ENCODE measurements at regions not wholly inside any gene's neighbourhood (a gene's known extent, or its start where the extent isn't known, plus 50 kb on each side); places are given as distances from the start of the nearest gene placed in this dataset.
"Not testable (repeated sequence)": the region's sequence is repeated elsewhere in the genome, so short reads cannot be mapped to it uniquely, and the experiment has no call there.

GRCh38 chr18:76042511-76042910 lies 452.5 kb downstream of the ZNF516 start:
- no peak for DNase-seq (ENCODE audit: low read depth in 2 of 2)

DNA sequence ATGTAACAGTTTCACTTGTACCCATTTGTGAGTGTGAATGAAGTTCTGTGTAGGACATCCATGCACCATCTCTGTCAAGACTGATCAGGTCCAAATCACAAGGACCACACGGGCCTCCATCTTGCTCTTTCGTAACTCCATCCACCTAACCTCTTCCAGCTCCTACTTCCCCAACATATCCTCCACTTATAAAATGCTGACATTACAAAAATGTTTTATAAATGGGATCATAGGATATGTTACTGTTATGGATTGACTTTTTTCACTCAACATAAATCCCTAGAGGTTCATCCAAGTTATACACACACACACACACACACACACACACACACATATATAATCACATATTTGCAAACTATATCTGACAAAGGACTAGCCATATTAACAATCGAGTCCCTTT lies 476.8 kb downstream of the ZNF516 start:
- DNase-seq (ENCODE audit: low read depth in 2 of 2): no peak

- DNase-seq (ENCODE audit: low read depth in 2 of 2): no peak
Observed at GRCh38 chr18:76013057-76013456, 482.0 kb downstream of the ZNF516 start.

- DNase-seq (ENCODE audit: low read depth in 2 of 2): no peak
Observed at GRCh38 chr18:76005632-76006208, 489.3 kb downstream of the ZNF516 start.

DNA sequence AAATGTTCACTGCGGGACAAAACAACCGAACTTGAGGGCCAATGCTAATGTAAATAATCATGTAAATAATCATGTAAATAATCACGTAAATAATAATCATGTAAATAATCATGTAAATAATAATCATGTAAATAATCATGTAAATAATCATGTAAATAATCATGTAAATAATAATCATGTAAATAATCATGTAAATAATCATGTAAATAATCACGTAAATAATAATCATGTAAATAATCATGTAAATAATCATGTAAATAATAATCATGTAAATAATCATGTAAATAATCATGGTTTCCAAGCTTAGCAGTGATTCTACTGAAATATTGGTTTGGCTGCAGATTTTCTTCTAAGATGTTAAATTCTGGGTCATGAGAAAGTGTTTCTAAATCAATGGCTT lies 507.1 kb downstream of the ZNF516 start:
- DNase-seq (ENCODE audit: low read depth in 2 of 2): not testable (repeated sequence)

GRCh38 chr18:75984853-75985252 lies 510.2 kb downstream of the ZNF516 start:
- no peak for DNase-seq (ENCODE audit: low read depth in 2 of 2)

DNA sequence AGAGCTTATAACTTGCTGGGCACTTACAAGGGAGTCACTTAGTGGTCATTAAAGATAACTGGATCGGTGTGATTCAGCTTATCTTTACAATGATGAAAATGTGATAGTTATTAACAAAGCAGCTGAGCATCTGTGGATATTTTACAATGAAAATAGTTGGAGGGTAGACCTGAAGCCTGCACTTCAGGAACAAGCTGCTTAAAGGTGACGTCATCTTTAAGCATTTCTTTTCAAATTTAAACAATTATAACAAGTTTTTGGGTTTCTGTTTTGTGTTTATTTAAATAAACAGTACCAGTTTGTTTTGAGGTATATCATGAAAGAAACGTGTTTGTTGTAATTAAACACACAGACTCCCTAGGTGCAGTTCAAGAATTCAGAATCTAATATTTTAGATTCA lies 513.9 kb downstream of the ZNF516 start:
- no peak for DNase-seq (ENCODE audit: low read depth in 2 of 2)

- DNase-seq (ENCODE audit: low read depth in 2 of 2): no peak
Observed at GRCh38 chr18:75977081-75977480, 518.0 kb downstream of the ZNF516 start.

- DNase-seq (ENCODE audit: low read depth in 2 of 2): no peak
Observed at GRCh38 chr18:75970212-75970611, 524.8 kb downstream of the ZNF516 start.

DNA sequence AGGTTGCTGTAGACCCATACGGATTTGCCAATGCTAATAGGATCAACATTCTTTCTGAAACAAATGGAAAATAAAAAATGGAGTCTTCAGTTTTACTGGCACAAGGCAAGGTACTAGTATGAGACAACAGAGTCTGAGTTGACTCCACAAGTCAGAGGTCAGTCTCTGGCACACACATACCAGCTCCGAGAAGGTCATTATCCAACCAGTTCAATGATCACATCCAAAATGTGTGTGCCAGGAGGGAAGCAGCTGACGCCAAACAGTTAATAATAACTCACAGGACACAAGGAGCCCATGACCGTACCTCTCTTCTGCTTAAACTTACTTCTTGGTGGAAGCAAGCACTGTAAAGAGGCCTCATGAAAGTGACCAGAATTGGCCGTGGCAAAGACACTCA lies 528.6 kb downstream of the ZNF516 start:
- no peak for DNase-seq (ENCODE audit: low read depth in 2 of 2)

DNA sequence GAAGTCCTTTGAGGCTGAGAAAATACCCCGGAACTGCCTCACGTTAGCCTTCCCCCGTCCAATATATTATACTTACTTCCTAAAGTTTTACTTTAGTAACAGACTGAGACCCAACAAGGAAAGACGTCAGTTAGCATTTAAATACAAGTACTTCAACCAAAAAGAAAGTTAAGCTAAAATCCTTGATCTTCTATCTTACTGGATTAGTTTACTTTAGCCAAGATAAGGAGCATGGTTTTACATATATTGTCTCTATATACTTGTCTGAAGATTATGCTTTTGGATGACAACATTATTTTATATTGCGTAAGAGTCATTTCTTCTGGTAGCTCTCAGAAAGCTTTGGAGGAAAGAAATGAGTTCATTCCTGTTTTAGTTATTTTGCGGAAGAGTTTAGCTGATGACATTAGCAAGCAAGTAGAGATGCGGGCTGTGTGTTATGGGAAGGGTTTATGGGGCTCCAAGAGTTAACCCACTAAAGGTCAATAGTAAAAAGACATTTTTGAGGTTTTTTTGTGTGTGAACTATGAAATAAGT lies 532.9 kb downstream of the ZNF516 start:
- DNase-seq (ENCODE audit: low read depth in 2 of 2): no peak

GRCh38 chr18:75960356-75960755 lies 532.9 kb upstream of the SMIM21 start:
- not testable (repeated sequence) for DNase-seq (ENCODE audit: low read depth in 2 of 2)

- no peak for DNase-seq (ENCODE audit: low read depth in 2 of 2)
Observed at GRCh38 chr18:75959150-75959549, 531.6 kb upstream of the SMIM21 start.

DNA sequence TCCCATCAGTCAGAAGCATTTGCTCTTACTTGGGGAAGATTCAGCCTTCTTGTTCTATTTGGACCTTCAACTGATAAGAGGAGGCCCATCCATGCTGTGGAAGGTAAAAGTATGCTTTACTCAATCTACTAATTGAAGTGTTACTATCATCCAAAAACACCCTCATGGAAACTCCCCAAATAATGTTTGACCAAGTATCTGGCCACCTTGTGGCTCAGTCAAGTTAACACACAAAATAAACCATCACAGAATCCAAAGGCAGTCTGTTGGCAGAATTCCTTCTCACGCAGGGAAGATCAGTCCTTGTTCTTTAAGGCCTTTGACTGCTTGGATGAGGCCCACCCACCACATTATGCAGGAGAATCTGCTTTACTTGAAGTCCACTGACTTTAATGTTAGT lies 531.2 kb upstream of the SMIM21 start:
- no peak for DNase-seq (ENCODE audit: low read depth in 2 of 2)

GRCh38 chr18:75945265-75945933 lies 517.9 kb upstream of the SMIM21 start:
- no peak for DNase-seq (ENCODE audit: low read depth in 2 of 2)

DNA sequence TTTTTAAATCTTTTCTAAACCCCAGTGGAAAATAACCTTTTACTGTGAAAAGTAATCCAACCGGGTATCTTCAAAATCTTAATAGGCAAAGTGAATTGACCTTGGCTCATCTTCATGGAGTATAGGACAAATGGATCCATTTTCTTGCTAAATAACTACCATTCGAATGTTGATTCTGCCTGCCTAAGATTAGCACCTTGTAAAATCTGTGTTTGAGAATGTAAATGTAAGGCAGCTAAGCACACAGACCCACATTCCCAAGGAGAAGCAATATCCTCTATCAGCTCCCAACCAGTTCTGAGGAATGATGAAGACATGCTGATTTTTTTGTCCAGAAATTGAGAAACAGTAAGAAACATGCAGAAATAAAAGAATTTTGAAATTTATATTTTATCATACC lies 509.8 kb upstream of the SMIM21 start:
- DNase-seq (ENCODE audit: low read depth in 2 of 2): no peak

DNA sequence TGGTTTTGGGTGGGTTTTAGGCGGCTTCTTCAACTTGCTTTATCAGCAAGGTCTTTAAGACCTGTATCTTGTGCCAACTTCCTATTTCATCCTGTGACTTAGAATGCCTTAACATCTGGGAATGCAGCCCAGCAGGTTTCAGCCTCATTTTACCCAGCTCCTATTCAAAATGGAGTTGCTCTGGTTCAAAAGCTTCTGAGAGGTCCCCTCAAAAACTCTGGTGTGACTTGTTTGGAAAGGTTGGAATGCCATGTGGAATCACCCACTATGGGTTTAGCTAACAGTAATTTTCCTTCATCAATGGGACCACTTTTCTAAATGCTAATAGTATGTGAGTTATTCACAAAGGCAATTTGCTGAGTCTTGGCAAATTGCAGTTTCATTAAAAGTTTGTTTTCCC lies 509.4 kb upstream of the SMIM21 start:
- no peak for DNase-seq (ENCODE audit: low read depth in 2 of 2)

GRCh38 chr18:75931079-75931478 lies 503.6 kb upstream of the SMIM21 start:
- no peak for DNase-seq (ENCODE audit: low read depth in 2 of 2)

GRCh38 chr18:75928706-75929105 lies 501.2 kb upstream of the SMIM21 start:
- DNase-seq (ENCODE audit: low read depth in 2 of 2): no peak

GRCh38 chr18:75927791-75928190 lies 500.3 kb upstream of the SMIM21 start:
- no peak for DNase-seq (ENCODE audit: low read depth in 2 of 2)

- DNase-seq (ENCODE audit: low read depth in 2 of 2): no peak
Observed at GRCh38 chr18:75926811-75927210, 499.3 kb upstream of the SMIM21 start.

- DNase-seq (ENCODE audit: low read depth in 2 of 2): no peak
Observed at GRCh38 chr18:75923169-75923568, 495.7 kb upstream of the SMIM21 start.

GRCh38 chr18:75916624-75916982 lies 489.1 kb upstream of the SMIM21 start:
- no peak for DNase-seq (ENCODE audit: low read depth in 2 of 2)

All from stimulated activated CD8-positive, alpha-beta memory T cell treated with anti-CD3 and anti-CD28 coated beads, Interleukin-2, amount 100 ng/mL, for 48 hours (primary cell).